Right lobe of liver (tissue), 4 donors: ENCODE measurements at regions not wholly inside any gene's neighbourhood (a gene's known extent, or its start where the extent isn't known, plus 50 kb on each side); places are given as distances from the start of the nearest gene placed in this dataset.

Experiments
- CTCF ChIP-seq, 4 donors: fragments of 200-600 bp in 3 of 4; fragments of 450-650 bp in 1 of 4; IDR thresholded peaks; one replicate each; pipeline versions ENCODE4 v1.5.1 to v1.8.0; 2016 to 2022; ENCODE audit warnings: antibody characterized with exemption in 4 of 4, mild to moderate bottlenecking in 2 of 4
- POLR2A ChIP-seq: fragments of 450-650 bp; IDR thresholded peaks from one replicate; pipeline ENCODE4 v1.6.1; 2017; ENCODE audit warnings: antibody characterized with exemption, mild to moderate bottlenecking
- donor health status: DM: no; HTN: no; CAD: no.
- donor health status: DM: no; HTN: no; CAD: no.
- donor health status: DM: no; HTN: yes; CAD: no.

- no peak for TF ChIP-seq CTCF (IDR thresholded peaks at IDR 0.05)
- no peak for TF ChIP-seq POLR2A
These were observed 346.3 kb upstream of the CDH11 start for GRCh38 chr16:65468133-65468532.
